Testis (tissue), 2 donors: ENCODE measurements at regions not wholly inside any gene's neighbourhood (a gene's known extent, or its start where the extent isn't known, plus 50 kb on each side); places are given as distances from the start of the nearest gene placed in this dataset.

Source experiments
- CTCF ChIP-seq, 3 experiments: fragments of 450-650 bp in 2 of 3; fragments of 200-600 bp in 1 of 3; sonication (generic) in 1 of 3; IDR thresholded peaks; one replicate each; pipeline ENCODE4 v1.5.1; 2016 to 2019; ENCODE audit warnings: antibody characterized with exemption in 3 of 3, mild to moderate bottlenecking in 2 of 3, moderate library complexity in 1 of 3
- POLR2A ChIP-seq: fragments of 450-650 bp; IDR thresholded peaks from one replicate; pipeline ENCODE4 v1.6.1; 2017; ENCODE audit warnings: antibody characterized with exemption, mild to moderate bottlenecking, moderate library complexity

DNA sequence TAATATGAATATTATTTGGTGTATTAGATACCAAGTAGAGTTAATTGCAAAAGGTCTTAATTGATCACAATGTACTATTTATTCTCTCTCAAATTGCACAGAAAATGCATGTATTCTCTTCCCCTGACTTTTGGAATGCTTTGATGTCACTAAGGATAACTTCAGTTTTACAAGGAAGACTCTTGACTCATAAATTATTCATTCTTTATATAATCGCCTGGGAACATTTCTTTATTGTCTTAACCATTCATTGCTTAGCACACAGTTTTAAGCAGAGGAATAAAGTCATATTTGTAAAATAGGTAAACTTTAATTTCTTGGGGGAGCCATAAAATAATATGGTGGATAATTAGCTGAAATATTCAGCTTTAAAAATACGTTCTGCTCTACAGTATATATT is 306.0 kb upstream of the TMEM229A start:
- TF ChIP-seq CTCF (IDR thresholded peaks at IDR 0.05) (no peak), POLR2A (no peak)
